ENCODE measurements at regions not wholly inside any gene's neighbourhood (a gene's known extent, or its start where the extent isn't known, plus 50 kb on each side); places are given as distances from the start of the nearest gene placed in this dataset.

DNA sequence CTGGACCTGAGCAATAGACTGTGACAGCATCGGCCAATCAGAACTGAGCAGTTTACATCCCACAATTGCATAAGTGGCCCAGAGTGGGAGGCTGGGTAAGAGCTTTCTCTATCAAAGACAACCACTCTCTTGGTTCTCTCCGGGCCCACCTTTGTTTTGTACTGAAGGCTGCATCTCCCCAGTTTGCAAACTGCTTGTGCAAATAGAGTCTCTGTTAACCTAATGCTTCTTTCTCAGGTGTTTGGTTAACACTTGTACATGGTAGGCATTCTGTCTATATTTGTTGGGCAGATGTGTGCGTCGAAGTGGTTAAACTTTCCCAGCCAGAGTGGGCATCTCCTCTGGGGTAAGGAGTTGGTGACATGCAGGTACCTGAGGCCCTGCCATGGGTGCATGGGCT is 177.1 kb downstream of the CDH26 start:
- Mint-ChIP-seq H3K27ac (no peak overlapping the region), H3K4me3 (no peak overlapping the region), H3K4me1 (no peaks in the 10 kb centered on the region), H3K36me3 (no peaks in the 10 kb centered on the region), H3K27me3 (no peaks in the 10 kb centered on the region), H3K9me3 (no peaks in the 10 kb centered on the region)

DNA sequence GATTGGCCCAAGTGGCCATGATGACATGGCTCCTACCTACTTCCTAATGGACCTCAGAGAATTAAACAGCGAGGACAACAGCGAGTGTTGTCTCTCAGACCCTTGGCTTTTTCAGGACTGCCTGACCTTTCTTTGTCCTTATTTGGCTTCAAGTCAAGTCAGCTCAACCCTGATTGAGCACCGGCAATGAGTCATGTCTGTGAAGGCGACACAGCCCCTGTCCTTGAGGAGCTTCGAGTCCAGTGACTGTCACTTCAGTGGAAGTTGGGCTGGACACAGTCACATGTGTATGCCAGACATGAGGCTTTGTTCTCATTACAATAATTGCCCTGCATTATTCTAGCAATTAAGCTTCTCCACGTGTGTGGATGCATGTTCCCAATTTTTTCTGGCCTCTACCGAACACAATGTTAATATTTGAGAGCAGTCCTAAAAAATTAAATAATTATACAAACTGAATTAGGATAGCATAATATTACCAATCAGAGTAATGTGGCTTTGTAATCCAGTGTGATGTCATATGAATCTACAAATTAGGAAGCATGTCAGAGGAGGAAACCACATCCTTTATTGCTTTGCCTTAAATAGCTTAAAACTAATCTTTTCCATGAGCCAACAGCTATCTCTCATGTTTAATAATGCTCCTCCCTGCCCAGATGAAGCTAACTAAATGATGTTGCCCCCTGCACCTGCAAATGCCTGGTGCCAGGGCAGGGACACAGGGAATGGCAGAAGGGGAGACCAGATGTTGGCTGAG is 178.6 kb downstream of the CDH26 start:
- H3K27ac Mint-ChIP-seq: no peak overlapping the region
- H3K27me3 Mint-ChIP-seq: no peaks in the 10 kb centered on the region
- H3K36me3 Mint-ChIP-seq: no peaks in the 10 kb centered on the region
- H3K4me3 Mint-ChIP-seq: no peak overlapping the region
- no peaks in the 10 kb centered on the region for H3K9me3 Mint-ChIP-seq
- no peaks in the 10 kb centered on the region for H3K4me1 Mint-ChIP-seq

DNA sequence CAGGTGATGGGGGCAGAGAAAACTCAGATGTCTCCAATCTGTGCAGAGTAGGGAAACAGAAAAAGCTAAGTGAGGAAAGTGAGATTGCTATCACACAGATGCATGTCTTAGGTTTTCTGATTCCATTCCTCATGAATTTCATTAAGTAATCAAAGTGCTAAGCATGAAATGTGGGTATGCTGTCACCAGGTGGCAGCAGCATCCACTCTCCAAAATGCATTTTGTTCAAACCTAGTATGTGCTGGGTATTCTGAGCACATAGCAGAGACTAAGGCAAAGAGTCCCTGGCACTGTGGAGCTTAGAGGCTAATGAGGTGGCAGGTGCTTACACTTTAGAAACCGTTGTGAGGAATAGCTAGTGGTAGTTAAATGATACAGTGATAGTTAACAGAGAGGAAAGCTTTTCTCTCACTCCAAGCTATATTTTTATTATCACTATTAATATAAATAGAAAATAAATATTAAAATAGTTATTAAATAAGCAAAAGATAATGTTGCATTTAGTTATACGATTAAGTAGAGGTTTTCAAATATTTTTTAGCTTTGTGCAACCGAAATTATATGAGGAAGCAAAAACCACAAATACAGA is 179.5 kb downstream of the CDH26 start:
- Mint-ChIP-seq H3K36me3 (no peaks in the 10 kb centered on the region), H3K9me3 (no peaks in the 10 kb centered on the region), H3K4me3 (peak overlapping the region; percentile 62), H3K4me1 (no peaks in the 10 kb centered on the region), H3K27me3 (no peaks in the 10 kb centered on the region), H3K27ac (no peak overlapping the region)

DNA sequence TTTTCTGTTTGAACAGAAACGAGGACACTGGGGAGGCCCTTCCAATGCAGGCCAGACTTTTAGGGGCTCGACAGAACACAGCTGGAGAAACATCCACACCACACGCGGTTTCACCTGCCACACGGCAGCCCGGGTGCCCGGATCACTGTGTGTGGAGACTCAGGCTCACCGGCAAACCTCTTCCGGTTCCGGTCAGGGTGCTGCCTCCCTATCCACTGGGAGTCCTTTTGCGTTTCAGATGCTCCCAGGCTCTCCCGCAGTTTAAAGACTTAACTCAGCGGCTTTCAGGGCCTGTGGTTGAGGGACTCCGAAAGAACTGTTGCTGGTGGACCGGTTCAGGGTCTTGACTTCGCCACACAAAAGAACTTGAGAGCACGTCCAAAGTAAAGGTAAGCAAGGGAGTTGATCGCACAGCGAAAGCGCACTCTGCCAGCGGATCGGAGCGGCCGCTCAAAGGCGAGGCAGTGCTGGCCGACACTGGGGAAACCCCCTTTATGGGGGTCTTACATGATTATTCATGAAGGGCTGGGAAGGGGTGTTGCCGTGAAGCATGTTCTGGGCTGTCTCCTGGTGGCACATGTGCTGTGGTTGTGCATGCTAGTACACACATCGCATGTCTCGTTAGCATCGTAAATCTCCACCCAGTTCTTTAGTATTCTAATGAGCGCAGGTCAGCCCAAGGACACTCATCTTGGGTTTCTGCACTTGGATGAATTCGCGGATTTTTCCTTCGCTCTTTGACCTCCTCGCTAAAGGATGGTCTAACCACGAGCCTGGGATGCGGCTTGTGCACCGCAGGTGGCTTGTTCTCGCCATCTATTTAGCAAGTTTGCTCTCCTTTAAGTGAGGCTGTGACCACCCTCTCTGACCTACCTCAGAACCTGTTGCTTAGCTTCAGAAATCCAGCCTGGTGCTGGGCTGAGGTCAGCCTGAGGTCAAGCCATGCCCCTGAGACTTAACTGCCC is 180.3 kb downstream of the CDH26 start:
- no peak overlapping the region for H3K27ac Mint-ChIP-seq
- no peaks in the 10 kb centered on the region for H3K36me3 Mint-ChIP-seq
- H3K4me1 Mint-ChIP-seq: no peaks in the 10 kb centered on the region
- no peaks in the 10 kb centered on the region for H3K9me3 Mint-ChIP-seq
- H3K4me3 Mint-ChIP-seq: peak overlapping the region; percentile 62
- H3K27me3 Mint-ChIP-seq: no peaks in the 10 kb centered on the region

DNA sequence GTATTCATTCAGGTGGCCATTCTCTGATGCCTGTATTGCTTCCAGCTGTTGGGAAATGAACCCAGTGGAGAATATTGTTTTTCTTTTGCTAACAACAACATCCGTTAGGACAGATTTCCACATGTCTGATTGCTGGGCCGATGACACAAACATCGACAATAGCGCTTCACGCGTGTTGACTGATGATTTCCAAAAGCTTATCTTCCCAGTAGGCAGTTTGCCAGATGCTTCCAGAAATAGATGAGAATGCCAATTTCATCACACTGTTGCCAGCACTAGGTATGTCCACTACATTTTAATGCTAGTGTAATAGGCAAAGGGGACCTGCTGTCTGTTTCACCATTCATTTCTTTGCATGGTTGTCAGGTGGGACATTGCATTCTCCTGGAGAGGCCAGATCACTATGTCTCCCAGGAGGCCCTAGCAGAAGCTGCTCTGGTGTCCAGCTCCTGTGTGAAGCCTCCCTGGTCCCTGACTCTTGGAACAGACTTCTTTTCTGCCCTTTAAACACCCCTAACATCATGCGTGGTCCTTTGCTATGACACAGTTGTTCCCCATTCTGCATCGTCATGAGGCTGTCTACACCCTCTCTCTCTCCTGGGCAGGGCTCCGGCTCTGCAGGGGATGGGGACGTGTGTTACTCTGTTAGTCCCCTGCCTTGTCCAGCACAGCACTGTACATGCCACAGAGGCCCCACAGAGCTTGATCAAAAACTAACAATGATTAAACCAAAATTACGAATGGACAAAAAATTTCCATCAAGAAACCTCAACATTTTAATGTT is 181.6 kb downstream of the CDH26 start:
- no peaks in the 10 kb centered on the region for H3K4me1 Mint-ChIP-seq
- no peaks in the 10 kb centered on the region for H3K27me3 Mint-ChIP-seq
- no peaks in the 10 kb centered on the region for H3K36me3 Mint-ChIP-seq
- no peak overlapping the region for H3K27ac Mint-ChIP-seq
- H3K9me3 Mint-ChIP-seq: no peaks in the 10 kb centered on the region
- H3K4me3 Mint-ChIP-seq: no peak overlapping the region

DNA sequence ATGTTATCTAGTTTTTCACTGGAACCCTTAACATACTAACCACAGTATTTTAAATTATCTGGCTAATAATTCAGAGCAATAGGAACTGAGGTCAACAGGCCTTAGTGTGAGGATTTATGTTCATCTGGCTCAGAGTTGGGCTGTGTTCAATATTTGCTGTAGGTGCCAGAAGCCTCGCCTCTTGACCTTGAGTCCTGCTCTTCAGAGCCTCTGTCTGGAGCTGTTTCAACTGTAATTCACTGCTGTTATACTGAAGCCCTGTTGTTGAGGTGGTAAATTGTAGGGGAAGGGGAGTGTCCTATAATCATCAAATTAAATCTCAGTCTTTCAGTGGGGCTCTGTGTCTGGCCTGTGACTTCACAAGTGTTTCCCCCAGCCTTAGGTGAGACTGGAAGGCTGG is 184.4 kb downstream of the CDH26 start:
- no peaks in the 10 kb centered on the region for H3K9me3 Mint-ChIP-seq
- H3K36me3 Mint-ChIP-seq: no peaks in the 10 kb centered on the region
- H3K27me3 Mint-ChIP-seq: no peaks in the 10 kb centered on the region
- H3K27ac Mint-ChIP-seq: no peak overlapping the region
- H3K4me3 Mint-ChIP-seq: no peak overlapping the region
- no peaks in the 10 kb centered on the region for H3K4me1 Mint-ChIP-seq

DNA sequence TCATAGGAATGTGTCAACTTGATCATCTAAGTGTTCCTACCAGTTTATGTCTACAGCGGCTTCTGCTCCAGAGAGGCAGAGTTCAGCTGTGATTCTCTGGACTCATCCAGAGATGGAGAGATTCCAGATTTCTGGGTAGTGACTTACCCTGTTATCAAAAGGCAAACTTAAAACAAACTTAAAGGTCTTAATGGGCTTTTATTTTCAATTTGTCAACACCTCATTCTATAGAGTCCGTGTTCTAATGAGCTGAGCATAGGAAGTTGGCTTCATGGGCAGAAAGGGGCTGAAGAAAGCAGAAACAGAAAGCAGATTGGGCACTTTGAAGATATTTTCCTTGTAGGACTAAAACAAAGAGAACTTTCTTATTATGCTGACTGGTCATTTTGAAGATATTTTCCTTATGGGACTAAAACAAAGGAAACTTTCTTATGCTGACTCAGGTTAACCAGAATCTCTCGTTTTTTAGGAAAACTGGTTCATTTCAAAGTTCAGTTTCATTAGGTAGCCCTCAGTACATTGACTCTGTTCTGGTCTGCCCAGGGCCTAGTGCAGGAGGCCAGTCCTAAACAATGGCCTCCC is 185.1 kb downstream of the CDH26 start:
- no peak overlapping the region for H3K27ac Mint-ChIP-seq

DNA sequence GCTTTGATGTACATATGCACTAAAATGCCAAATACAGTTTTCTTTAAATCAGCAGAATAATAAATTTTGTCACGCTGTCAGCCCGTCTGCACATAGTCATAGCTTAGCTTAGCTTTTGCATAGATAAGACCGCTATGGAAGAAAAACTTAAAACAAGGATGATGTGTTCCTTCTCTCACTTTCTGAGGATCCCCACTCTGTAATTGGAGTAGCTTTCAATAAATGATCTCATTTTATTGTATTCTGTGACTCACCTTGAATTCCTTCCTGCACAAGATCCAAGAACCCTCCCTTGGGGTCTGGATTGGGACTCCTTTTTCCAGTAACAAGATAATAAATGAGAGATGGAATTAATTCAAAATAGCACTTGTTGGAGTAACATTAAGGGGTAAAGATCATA is 186.2 kb downstream of the CDH26 start:
- Mint-ChIP-seq H3K4me1 (no peaks in the 10 kb centered on the region), H3K9me3 (no peaks in the 10 kb centered on the region), H3K36me3 (no peaks in the 10 kb centered on the region), H3K27me3 (no peaks in the 10 kb centered on the region), H3K4me3 (no peak overlapping the region), H3K27ac (no peak overlapping the region)

More for the DNA sequence above, 185.1 kb downstream of the CDH26 start:
- no peaks in the 10 kb centered on the region for H3K9me3 Mint-ChIP-seq
- no peak overlapping the region for H3K4me3 Mint-ChIP-seq
- no peaks in the 10 kb centered on the region for H3K27me3 Mint-ChIP-seq
- no peaks in the 10 kb centered on the region for H3K36me3 Mint-ChIP-seq
- H3K4me1 Mint-ChIP-seq: no peaks in the 10 kb centered on the region

DNA sequence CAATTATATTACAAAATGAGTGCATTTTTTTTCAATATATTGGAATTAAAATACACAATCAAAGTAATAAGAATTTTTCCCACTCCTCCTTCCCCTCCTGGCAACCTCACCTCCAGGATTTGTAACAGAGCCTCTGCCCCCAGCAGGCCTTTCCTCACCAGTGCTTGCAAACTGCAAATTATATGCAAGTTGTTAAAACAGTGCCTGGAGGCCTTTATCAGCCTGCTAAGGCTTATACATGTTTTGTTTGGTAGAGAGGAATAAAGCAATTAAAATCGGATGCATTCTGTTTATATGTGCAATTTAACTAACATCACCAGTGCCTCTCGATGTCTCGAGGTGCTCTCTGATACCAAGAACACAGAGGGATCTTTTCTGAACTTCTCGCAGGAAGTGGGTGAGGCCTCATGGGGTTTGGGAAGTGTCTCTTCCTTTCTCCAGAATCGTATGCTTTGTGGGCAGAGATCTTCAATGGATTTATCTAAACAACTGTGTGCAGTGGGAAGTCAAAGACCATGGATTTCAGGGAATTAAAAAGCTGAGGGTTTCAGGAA is 186.8 kb downstream of the CDH26 start:
- Mint-ChIP-seq H3K9me3 (no peaks in the 10 kb centered on the region), H3K4me1 (no peaks in the 10 kb centered on the region), H3K36me3 (no peaks in the 10 kb centered on the region), H3K4me3 (no peak overlapping the region), H3K27ac (no peak overlapping the region), H3K27me3 (no peaks in the 10 kb centered on the region)

DNA sequence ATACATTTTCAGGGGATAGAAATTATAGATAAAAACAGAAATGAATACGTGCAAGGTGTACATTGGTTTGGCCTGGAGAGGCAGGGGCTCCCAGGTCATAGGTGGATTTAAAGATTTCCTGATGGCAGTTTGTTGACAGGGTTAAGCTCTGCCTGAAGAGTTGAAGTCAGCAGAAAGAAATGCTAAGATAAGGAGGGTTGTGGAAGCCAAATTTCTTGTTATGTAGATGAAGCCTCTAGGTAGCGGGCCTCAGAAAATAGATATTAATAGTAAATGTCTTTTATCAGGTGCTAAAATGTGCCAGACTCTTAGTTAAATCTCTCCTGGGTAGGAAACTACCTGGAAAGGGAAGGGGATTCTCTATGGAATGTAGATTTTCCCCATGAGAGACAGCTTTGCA is 188.8 kb downstream of the CDH26 start:
- H3K9me3 Mint-ChIP-seq: no peaks in the 10 kb centered on the region
- H3K4me3 Mint-ChIP-seq: no peak overlapping the region
- H3K27me3 Mint-ChIP-seq: no peaks in the 10 kb centered on the region
- no peaks in the 10 kb centered on the region for H3K4me1 Mint-ChIP-seq
- no peaks in the 10 kb centered on the region for H3K36me3 Mint-ChIP-seq
- H3K27ac Mint-ChIP-seq: no peak overlapping the region

DNA sequence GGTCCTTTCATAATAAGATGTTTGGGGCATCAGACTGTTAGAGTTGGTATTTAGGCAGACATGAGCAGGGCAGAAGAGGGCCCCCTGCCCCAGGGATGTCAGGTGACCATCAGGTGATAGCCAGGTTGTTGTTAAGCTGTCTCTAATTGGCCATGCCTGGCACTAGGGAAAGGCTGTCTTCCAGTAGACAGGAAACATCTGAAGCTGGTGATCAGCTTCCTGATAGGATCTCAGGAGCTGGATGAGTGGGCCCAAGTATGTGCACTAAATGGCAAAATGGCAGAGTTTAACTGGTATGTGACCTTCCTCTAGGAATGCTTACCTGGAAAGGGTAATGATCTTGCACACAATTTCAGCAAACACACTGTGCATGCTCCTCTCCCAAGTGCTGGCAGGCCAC is 190.7 kb downstream of the CDH26 start:
- Mint-ChIP-seq H3K27ac (no peak overlapping the region), H3K9me3 (no peaks in the 10 kb centered on the region), H3K4me1 (no peaks in the 10 kb centered on the region), H3K27me3 (no peaks in the 10 kb centered on the region), H3K36me3 (no peaks in the 10 kb centered on the region), H3K4me3 (no peak overlapping the region)

DNA sequence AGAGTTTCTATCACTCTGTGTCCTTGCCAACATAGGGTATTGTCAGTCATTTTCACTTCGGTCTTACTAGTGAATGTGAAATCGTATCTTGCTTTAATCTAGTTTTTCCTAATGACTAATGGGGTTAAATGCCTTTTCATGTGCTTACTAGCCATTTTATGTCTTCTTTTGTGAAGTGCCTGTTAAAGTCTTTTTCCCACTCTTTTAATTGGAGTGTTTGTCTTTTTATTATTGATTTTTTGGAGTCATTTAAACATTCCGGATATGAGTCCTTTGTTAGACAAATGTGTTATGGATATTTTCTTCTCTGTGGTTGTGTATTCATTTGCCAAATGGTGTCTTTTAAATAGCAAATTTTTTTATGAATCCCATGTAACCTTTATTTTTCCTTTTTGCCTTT is 194.6 kb downstream of the CDH26 start:
- Mint-ChIP-seq H3K4me3 (no peak overlapping the region), H3K36me3 (no peaks in the 10 kb centered on the region), H3K4me1 (no peaks in the 10 kb centered on the region), H3K9me3 (no peaks in the 10 kb centered on the region), H3K27me3 (peaks cover 5% of the 10 kb centered on the region), H3K27ac (no peak overlapping the region)

DNA sequence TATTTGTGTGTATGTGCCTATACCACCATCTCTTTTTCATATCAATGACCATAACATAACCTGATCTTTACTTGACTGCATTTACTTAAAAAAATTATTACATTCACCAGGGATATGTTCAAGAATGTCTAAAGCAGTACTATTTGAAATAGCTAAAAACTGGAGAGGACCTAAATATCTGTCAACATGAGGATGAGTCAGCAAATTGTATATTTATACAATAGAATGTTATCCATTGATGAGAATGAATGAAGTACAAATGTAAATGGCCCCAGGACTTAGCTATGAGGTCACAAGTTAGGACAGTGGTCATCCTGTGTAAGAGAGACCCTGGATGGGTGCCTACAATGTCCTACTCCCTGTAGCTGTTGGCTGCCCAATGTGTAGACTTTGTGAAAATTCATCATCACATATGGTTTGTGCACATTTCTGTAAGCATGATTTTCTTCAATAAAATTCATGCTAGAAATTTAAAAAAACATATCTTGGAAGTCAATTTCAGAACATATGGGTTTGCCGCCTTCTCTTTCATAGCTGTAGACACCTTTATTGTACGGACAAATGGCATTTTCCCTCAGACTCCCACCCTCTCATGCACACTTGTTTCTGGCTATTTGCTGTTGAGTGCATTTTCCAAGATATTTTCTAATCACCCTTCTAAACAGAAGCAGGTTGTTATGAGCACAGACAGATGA is 202.4 kb downstream of the CDH26 start:
- H3K27ac Mint-ChIP-seq: no peak overlapping the region
- peaks cover 6% of the 10 kb centered on the region for H3K9me3 Mint-ChIP-seq
- peaks cover 2% of the 10 kb centered on the region for H3K36me3 Mint-ChIP-seq
- peaks cover 10% of the 10 kb centered on the region for H3K27me3 Mint-ChIP-seq
- no peaks in the 10 kb centered on the region for H3K4me1 Mint-ChIP-seq
- H3K4me3 Mint-ChIP-seq: no peak overlapping the region

DNA sequence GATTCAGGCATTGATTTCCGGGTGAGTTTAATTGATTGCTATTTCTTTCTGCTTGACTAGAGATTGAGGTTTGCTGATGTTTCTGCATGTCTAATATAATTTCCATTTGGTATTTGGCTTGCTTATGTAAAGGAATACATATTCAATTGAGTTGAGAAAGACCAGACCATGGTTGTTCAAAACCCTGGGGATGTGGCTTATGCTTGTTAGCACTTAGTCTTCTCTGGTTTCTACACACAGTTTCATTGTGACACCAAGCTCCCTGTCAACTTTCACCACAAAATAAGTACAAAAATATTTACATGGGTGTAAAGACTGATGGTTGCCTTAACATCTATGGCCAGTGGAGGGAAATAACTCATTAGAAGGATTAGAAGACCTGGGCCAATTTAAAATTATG is 209.6 kb downstream of the CDH26 start:
- H3K27ac Mint-ChIP-seq: no peak overlapping the region
- H3K9me3 Mint-ChIP-seq: no peaks in the 10 kb centered on the region
- no peaks in the 10 kb centered on the region for H3K4me1 Mint-ChIP-seq
- no peaks in the 10 kb centered on the region for H3K36me3 Mint-ChIP-seq
- no peaks in the 10 kb centered on the region for H3K27me3 Mint-ChIP-seq
- no peak overlapping the region for H3K4me3 Mint-ChIP-seq
